Activated B cell treated with CpG ODN at 0.5 μM for 24 hours (primary cell): ENCODE measurements at regions not wholly inside any gene's neighbourhood (a gene's known extent, or its start where the extent isn't known, plus 50 kb on each side); places are given as distances from the start of the nearest gene placed in this dataset.
"Not testable (repeated sequence)": the region's sequence is repeated elsewhere in the genome, so short reads cannot be mapped to it uniquely, and the experiment has no call there.

Experiments
- ATAC-seq: fragments of 200-7000 bp; cut with Tn5 transposase; one replicate; pipeline ENCODE4 v1.10.0; 2021; ENCODE audit warnings: low read depth, mild to moderate bottlenecking, moderate library complexity
- CTCF ChIA-PET: fragments of 350-600 bp; sonication (Branson Sonifier 250); formaldehyde crosslinking; loops from one replicate; lab custom pipeline; 2021; ENCODE audit warnings: antibody characterized with exemption; lab: Charles Lee
- POLR2A ChIA-PET: fragments of 350-600 bp; sonication (Branson Sonifier 250); formaldehyde crosslinking; loops from one replicate; lab custom pipeline; 2021; ENCODE audit warnings: antibody characterized with exemption; lab: Charles Lee
- DNase-seq: peaks from one replicate; pipeline ENCODE4 v3.0.0; 2022
- H3K27ac Mint-ChIP-seq: one replicate; pipeline ENCODE4 v1.8.0; 2020; ENCODE audit warnings: mixed read lengths
- H3K27me3 Mint-ChIP-seq: one replicate; pipeline ENCODE4 v1.8.0; 2021; ENCODE audit warnings: mixed read lengths
- H3K36me3 Mint-ChIP-seq: one replicate; pipeline ENCODE4 v1.8.0; 2021; ENCODE audit warnings: low read depth, mixed read lengths
- H3K4me1 Mint-ChIP-seq: one replicate; pipeline ENCODE4 v1.8.0; 2021; ENCODE audit warnings: mixed read lengths
- H3K4me3 Mint-ChIP-seq: one replicate; pipeline ENCODE4 v1.8.0; 2020; ENCODE audit warnings: mild to moderate bottlenecking, mixed read lengths
- H3K9me3 Mint-ChIP-seq: one replicate; pipeline ENCODE4 v1.8.0; 2020; ENCODE audit warnings: mixed read lengths
- CTCF ChIP-seq: fragments of 200-600 bp; IDR thresholded peaks from one replicate; pipeline ENCODE4 v1.8.0; 2022; ENCODE audit warnings: antibody characterized with exemption, mild to moderate bottlenecking
- intact Hi-C: fragments of 100-400 bp; cut with micrococcal nuclease; formaldehyde crosslinking; loops from one replicate; pipeline ENCODE4 v1.15.1; 2024

GRCh38 chr3:158936530-158937113, 134.8 kb downstream of the MFSD1 start:
- DNase-seq (no peak), ATAC-seq (no peak)
- peaks cover 2% of the 10 kb centered on the region for H3K9me3 Mint-ChIP-seq
- TF ChIP-seq CTCF, result no peak
- POLR2A ChIA-PET, result no interaction called here
- H3K27ac Mint-ChIP-seq, result no peak overlapping the region
- H3K36me3 Mint-ChIP-seq, result no peaks in the 10 kb centered on the region
- intact Hi-C loops, result no loop called here
- no peaks in the 10 kb centered on the region for H3K27me3 Mint-ChIP-seq
- no peaks in the 10 kb centered on the region for H3K4me1 Mint-ChIP-seq
- CTCF ChIA-PET, result no interaction called here
- no peak overlapping the region for H3K4me3 Mint-ChIP-seq

GRCh38 chr3:158950178-158950901, 148.5 kb downstream of the MFSD1 start:
- DNase-seq (no peak), ATAC-seq (no peak)
- Mint-ChIP-seq H3K9me3 (no peaks in the 10 kb centered on the region), H3K4me3 (no peak overlapping the region), H3K27ac (no peak overlapping the region), H3K36me3 (no peaks in the 10 kb centered on the region), H3K27me3 (no peaks in the 10 kb centered on the region), H3K4me1 (no peaks in the 10 kb centered on the region)
- POLR2A ChIA-PET, result interaction anchor here (0.6 kb wide), 1 partner anchor 527 kb away, joined by 7 read pairs; no protein-coding TSS in a partner anchor
- no peak for TF ChIP-seq CTCF
- CTCF ChIA-PET, result no interaction called here
- intact Hi-C loops, result no loop called here

- no peaks in the 10 kb centered on the region for H3K36me3 Mint-ChIP-seq
- ATAC-seq (no peak), DNase-seq (no peak)
- no peak overlapping the region for H3K4me3 Mint-ChIP-seq
- ChIA-PET POLR2A (no interaction called here), CTCF (no interaction called here)
- H3K27ac Mint-ChIP-seq, result no peak overlapping the region
- TF ChIP-seq CTCF, result no peak
- intact Hi-C loops, result no loop called here
- no peaks in the 10 kb centered on the region for H3K4me1 Mint-ChIP-seq
- no peaks in the 10 kb centered on the region for H3K27me3 Mint-ChIP-seq
- no peaks in the 10 kb centered on the region for H3K9me3 Mint-ChIP-seq
Measured at GRCh38 chr3:158953131-158953530, 151.3 kb downstream of the MFSD1 start.

- Mint-ChIP-seq H3K36me3 (no peaks in the 10 kb centered on the region), H3K27me3 (no peaks in the 10 kb centered on the region), H3K4me1 (no peaks in the 10 kb centered on the region), H3K4me3 (no peak overlapping the region), H3K9me3 (no peaks in the 10 kb centered on the region), H3K27ac (no peak overlapping the region)
- ChIA-PET POLR2A (no interaction called here), CTCF (no interaction called here)
- intact Hi-C loops, result no loop called here
- DNase-seq (no peak), ATAC-seq (no peak)
- TF ChIP-seq CTCF, result no peak
Measured at GRCh38 chr3:158954420-158954819, 152.6 kb downstream of the MFSD1 start.

GRCh38 chr3:158957777-158958176, 155.9 kb downstream of the MFSD1 start:
- H3K27me3 Mint-ChIP-seq, CTCF ChIA-PET, H3K4me3 Mint-ChIP-seq, ATAC-seq, DNase-seq, intact Hi-C loops, H3K9me3 Mint-ChIP-seq, H3K4me1 Mint-ChIP-seq, H3K27ac Mint-ChIP-seq, H3K36me3 Mint-ChIP-seq, POLR2A ChIA-PET: not testable (repeated sequence)
